Endothelial cell of umbilical vein (primary cell): ENCODE measurements at regions not wholly inside any gene's neighbourhood (a gene's known extent, or its start where the extent isn't known, plus 50 kb on each side); places are given as distances from the start of the nearest gene placed in this dataset.

Source experiments
- BruUV-seq: library from RNA; stranded (reverse); fragments of 400-500 nt; replicated peaks from 2 replicates; lab custom pipeline; 2021; lab: Mats Ljungman, UMichigan
- CTCF ChIA-PET: fragments of 300-600, 350-600 bp; sonication (Branson Sonifier 250); formaldehyde crosslinking; loops from one replicate; lab custom pipeline; 2021; ENCODE audit warnings: antibody characterized with exemption, inconsistent platforms; lab: Charles Lee
- POLR2A ChIA-PET: fragments of 300-600, 350-600 bp; sonication (Branson Sonifier 250); formaldehyde crosslinking; loops from one replicate; lab custom pipeline; 2021; ENCODE audit warnings: antibody characterized with exemption, inconsistent platforms; lab: Charles Lee
- DNase-seq: peaks from one replicate; pipeline ENCODE4 v3.0.0-alpha.2; 2011; ENCODE audit warnings: low read depth, low spot score
- FAIRE-seq: peaks from 2 replicates; lab custom pipeline; 2011; peaks lifted over from hg19 to GRCh38; lab: Jason Lieb, UNC
- H2AFZ ChIP-seq: 2 replicates; pipeline ENCODE4 v1.6.0; 2012; ENCODE audit warnings: low read depth, low read length, control low read depth, inconsistent platforms
- H3K27ac ChIP-seq: 2 replicates; pipeline ENCODE4 v1.5.1; 2011; ENCODE audit warnings: low read depth, mild to moderate bottlenecking, control low read depth, low read length, moderate library complexity; ENCODE audit not compliant: insufficient read depth
- H3K27me3 ChIP-seq, 2 experiments: 2 replicates each; pipeline versions ENCODE4 v1.6.0 to v1.6.1; 2011; ENCODE audit warnings: low read length in 2 of 2, mixed read lengths in 1 of 2; ENCODE audit not compliant: control insufficient read depth in 2 of 2, insufficient read depth in 2 of 2
- H3K36me3 ChIP-seq, 2 experiments: 2 replicates in 1 of 2; 3 replicates in 1 of 2; pipeline ENCODE4 v1.5.1; 2011; ENCODE audit warnings: low read length in 2 of 2, mild to moderate bottlenecking in 1 of 2, moderate library complexity in 1 of 2; ENCODE audit not compliant: control insufficient read depth in 2 of 2, insufficient read depth in 2 of 2; ENCODE audit errors: extremely low read depth in 1 of 2
- H3K4me1 ChIP-seq: 3 replicates; pipeline ENCODE4 v1.5.1; 2011; ENCODE audit warnings: mild to moderate bottlenecking, low read length; ENCODE audit not compliant: control insufficient read depth, insufficient read depth; ENCODE audit errors: extremely low read depth
- H3K4me2 ChIP-seq: 2 replicates; pipeline ENCODE4 v1.6.1; 2011; ENCODE audit warnings: low read length, control low read depth, mixed read lengths; ENCODE audit not compliant: insufficient read depth
- H3K4me3 ChIP-seq, 3 experiments: fragments of 200-600 bp in 1 of 3; sonication (generic), shearing (Covaris generic) in 1 of 3; replicated peaks in 1 of 3; 2 replicates each; pipeline ENCODE4 v1.5.1; 2011 to 2016; ENCODE audit warnings: control low read depth in 3 of 3, low read length in 3 of 3, mild to moderate bottlenecking in 2 of 3, inconsistent platforms in 1 of 3, low read depth in 1 of 3, moderate library complexity in 1 of 3; ENCODE audit not compliant: insufficient read depth in 1 of 3
- H3K79me2 ChIP-seq: 2 replicates; pipeline ENCODE4 v1.6.0; 2012; ENCODE audit warnings: low read length, inconsistent platforms; ENCODE audit not compliant: control insufficient read depth, insufficient read depth
- H3K9ac ChIP-seq: replicated peaks from 2 replicates; pipeline ENCODE3; 2011; ENCODE audit warnings: low read length, control low read depth; ENCODE audit not compliant: insufficient read depth; ENCODE audit errors: extremely low read depth
- H3K9me1 ChIP-seq: replicated peaks from 3 replicates; pipeline ENCODE4 v1.6.0; 2011; ENCODE audit warnings: mild to moderate bottlenecking, low read length; ENCODE audit not compliant: control insufficient read depth, insufficient read depth; ENCODE audit errors: extremely low read depth
- H3K9me3 ChIP-seq: replicated peaks from 2 replicates; pipeline ENCODE4 v1.5.1; 2012; ENCODE audit warnings: low read length, inconsistent platforms; ENCODE audit not compliant: control insufficient read depth, insufficient read depth
- H4K20me1 ChIP-seq: replicated peaks from 2 replicates; pipeline ENCODE3; 2011; ENCODE audit warnings: mild to moderate bottlenecking, low read length; ENCODE audit not compliant: control insufficient read depth, insufficient read depth; ENCODE audit errors: extremely low read depth
- EZH2 ChIP-seq: IDR thresholded peaks from 2 replicates; pipeline ENCODE4 v1.6.1; 2012; ENCODE audit warnings: borderline replicate concordance, low read depth, mild to moderate bottlenecking, moderate library complexity, low read length, inconsistent platforms; ENCODE audit not compliant: severe bottlenecking
- FOS ChIP-seq: IDR thresholded peaks from 2 replicates; pipeline ENCODE4 v1.6.1; 2011; ENCODE audit warnings: mild to moderate bottlenecking, low read length, moderate library complexity, borderline replicate concordance; ENCODE audit not compliant: insufficient read depth
- GATA2 ChIP-seq: IDR thresholded peaks from 2 replicates; pipeline ENCODE4 v1.7.0; 2011; ENCODE audit warnings: low read depth, mild to moderate bottlenecking, moderate library complexity, mixed read lengths, low read length; ENCODE audit not compliant: insufficient read length, insufficient read depth
- JUN ChIP-seq: IDR thresholded peaks from 2 replicates; pipeline ENCODE4 v1.6.1; 2011; ENCODE audit warnings: borderline replicate concordance, low read depth; ENCODE audit not compliant: insufficient read length, insufficient read depth
- MYC ChIP-seq: IDR thresholded peaks from one replicate; pipeline ENCODE4 v1.6.1; 2011; ENCODE audit warnings: mild to moderate bottlenecking, low read depth, low read length
- POLR2A ChIP-seq: IDR thresholded peaks from 2 replicates; pipeline ENCODE4 v1.6.1; 2012; ENCODE audit warnings: low read depth, mild to moderate bottlenecking, control low read depth, low read length
- POLR2AphosphoS5 ChIP-seq: IDR thresholded peaks from 2 replicates; pipeline ENCODE4 v1.6.1; 2012; ENCODE audit warnings: low read depth, mild to moderate bottlenecking, control low read depth, low read length, moderate library complexity; ENCODE audit not compliant: insufficient read depth
- dilution Hi-C: fragments of 300-500 bp; cut with MboI; formaldehyde crosslinking; loops from one replicate; pipeline ENCODE4 v1.15.0; 2019; ENCODE audit warnings: low sequenced_read_pairs; ENCODE audit not compliant: extremely low pct_ligation_motif_present
- intact Hi-C: fragments of 100-400 bp; cut with micrococcal nuclease; formaldehyde crosslinking; loops from one replicate; pipeline ENCODE4 v1.10.0; 2022
- TF ChIP-seq, protein P1 (sequence below): IDR thresholded peaks from 2 replicates; pipeline ENCODE4 v1.6.1; 2011; ENCODE audit not compliant: insufficient read depth, insufficient read length
- TF ChIP-seq, protein P2 (sequence below), 2 donors: IDR thresholded peaks; 1 replicate in 1 of 2; 2 replicates in 1 of 2; pipeline ENCODE4 v1.5.1; 2011; ENCODE audit warnings: low read length in 2 of 2, mild to moderate bottlenecking in 2 of 2, moderate library complexity in 2 of 2, control low read depth in 1 of 2, inconsistent platforms in 1 of 2, low read depth in 1 of 2; ENCODE audit not compliant: insufficient read depth in 1 of 2; ENCODE audit errors: extremely low read depth in 1 of 2

DNA sequence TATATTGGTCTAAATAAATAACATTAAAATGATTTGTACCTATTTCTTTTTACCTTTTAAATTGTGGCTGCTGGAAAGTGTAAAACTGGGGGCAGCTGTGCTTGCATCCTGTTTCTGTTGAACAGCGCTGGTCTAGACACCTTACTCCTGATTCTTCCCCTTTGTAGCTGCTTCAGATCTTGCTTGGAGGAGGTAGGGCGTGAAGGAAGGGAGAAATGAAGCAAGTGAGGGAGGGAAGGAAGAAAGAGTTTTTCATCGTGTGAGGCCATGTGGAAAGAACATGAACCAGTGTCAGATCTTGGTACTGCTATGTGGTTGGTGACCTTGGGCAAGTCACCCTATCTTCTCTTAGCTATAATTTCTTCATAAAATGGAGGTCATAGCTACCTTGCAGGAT lies 89.0 kb upstream of the SEC11C start:
- Histone ChIP-seq H3K36me3 (no peaks in the 10 kb centered on the region), H3K79me2 (no peaks in the 10 kb centered on the region), H3K9ac (no peak overlapping the region), H3K27me3 (peaks cover 0 to 4% of the 10 kb centered on the region in 2 experiments), H2AFZ (no peak overlapping the region), H3K9me1 (no peaks in the 10 kb centered on the region), H3K4me3 (no peak overlapping the region), H4K20me1 (no peaks in the 10 kb centered on the region), H3K4me1 (no peaks in the 10 kb centered on the region), H3K4me2 (no peak overlapping the region), H3K27ac (no peak overlapping the region), H3K9me3 (no peaks in the 10 kb centered on the region)
- FAIRE-seq (no peak), DNase-seq (no peak)
- dilution Hi-C loops, result loop anchor here (25.0 kb wide), 1 partner anchor 263 kb away; no protein-coding TSS in a partner anchor
- intact Hi-C loops, result no loop called here
- POLR2A ChIA-PET, result no interaction called here
- BruUV-seq, result no TSS peak
- no peak for TF ChIP-seq MYC
- TF ChIP-seq, protein P1, sequence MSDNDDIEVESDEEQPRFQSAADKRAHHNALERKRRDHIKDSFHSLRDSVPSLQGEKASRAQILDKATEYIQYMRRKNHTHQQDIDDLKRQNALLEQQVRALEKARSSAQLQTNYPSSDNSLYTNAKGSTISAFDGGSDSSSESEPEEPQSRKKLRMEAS, result no peak
- no peak for TF ChIP-seq FOS
- no peak for TF ChIP-seq EZH2
- no peak for TF ChIP-seq GATA2
- TF ChIP-seq POLR2AphosphoS5, result no peak
- TF ChIP-seq JUN, result no peak
- TF ChIP-seq, protein P2, sequence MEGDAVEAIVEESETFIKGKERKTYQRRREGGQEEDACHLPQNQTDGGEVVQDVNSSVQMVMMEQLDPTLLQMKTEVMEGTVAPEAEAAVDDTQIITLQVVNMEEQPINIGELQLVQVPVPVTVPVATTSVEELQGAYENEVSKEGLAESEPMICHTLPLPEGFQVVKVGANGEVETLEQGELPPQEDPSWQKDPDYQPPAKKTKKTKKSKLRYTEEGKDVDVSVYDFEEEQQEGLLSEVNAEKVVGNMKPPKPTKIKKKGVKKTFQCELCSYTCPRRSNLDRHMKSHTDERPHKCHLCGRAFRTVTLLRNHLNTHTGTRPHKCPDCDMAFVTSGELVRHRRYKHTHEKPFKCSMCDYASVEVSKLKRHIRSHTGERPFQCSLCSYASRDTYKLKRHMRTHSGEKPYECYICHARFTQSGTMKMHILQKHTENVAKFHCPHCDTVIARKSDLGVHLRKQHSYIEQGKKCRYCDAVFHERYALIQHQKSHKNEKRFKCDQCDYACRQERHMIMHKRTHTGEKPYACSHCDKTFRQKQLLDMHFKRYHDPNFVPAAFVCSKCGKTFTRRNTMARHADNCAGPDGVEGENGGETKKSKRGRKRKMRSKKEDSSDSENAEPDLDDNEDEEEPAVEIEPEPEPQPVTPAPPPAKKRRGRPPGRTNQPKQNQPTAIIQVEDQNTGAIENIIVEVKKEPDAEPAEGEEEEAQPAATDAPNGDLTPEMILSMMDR (IDR thresholded peaks at IDR 0.05; ENCODE audit: extremely low read depth in 1 of 2, insufficient read depth in 1 of 2, low read depth in 1 of 2, low read length in 2 of 2), result no peak
- no peak for TF ChIP-seq POLR2A
- CTCF ChIA-PET, result interaction anchor here (1.3 to 1.6 kb wide), 2 partner anchors 20 to 287 kb away, joined by 4 read pairs; no protein-coding TSS in a partner anchor
